Stimulated activated CD4-positive, alpha-beta T cell treated with anti-CD3 and anti-CD28 coated beads, Interleukin-4, amount 100 ng/mL, for 48 hours (primary cell): ENCODE measurements at regions not wholly inside any gene's neighbourhood (a gene's known extent, or its start where the extent isn't known, plus 50 kb on each side); places are given as distances from the start of the nearest gene placed in this dataset.
"Not testable (repeated sequence)": the region's sequence is repeated elsewhere in the genome, so short reads cannot be mapped to it uniquely, and the experiment has no call there.

Source experiments
- DNase-seq, 2 donors: peaks; one replicate each; pipeline ENCODE4 v3.0.0-alpha.2; 2020; ENCODE audit warnings: low read depth in 2 of 2

- no peak for DNase-seq
These were observed 184.4 kb upstream of the HS3ST3A1 start for GRCh38 chr17:13785981-13786598.

- no peak for DNase-seq
These were observed 185.9 kb upstream of the HS3ST3A1 start for GRCh38 chr17:13787636-13788035.

- no peak for DNase-seq
These were observed 186.7 kb upstream of the HS3ST3A1 start for GRCh38 chr17:13788385-13788784.

- DNase-seq, result no peak
These were observed 190.6 kb upstream of the HS3ST3A1 start for GRCh38 chr17:13792314-13792713.

- no peak for DNase-seq
These were observed 192.2 kb upstream of the HS3ST3A1 start for GRCh38 chr17:13793951-13794350.

GRCh38 chr17:13797863-13798262 is 196.1 kb upstream of the HS3ST3A1 start:
- no peak for DNase-seq

GRCh38 chr17:13806092-13806491 is 204.4 kb upstream of the HS3ST3A1 start:
- no peak for DNase-seq

GRCh38 chr17:13807103-13807502 is 205.4 kb upstream of the HS3ST3A1 start:
- no peak for DNase-seq

GRCh38 chr17:13812350-13812749 is 210.6 kb upstream of the HS3ST3A1 start:
- no peak for DNase-seq

- DNase-seq, result no peak
These were observed 211.9 kb upstream of the HS3ST3A1 start for GRCh38 chr17:13813347-13814240.

GRCh38 chr17:13822700-13823099 is 221.0 kb upstream of the HS3ST3A1 start:
- no peak for DNase-seq

GRCh38 chr17:13825526-13826040 is 223.9 kb upstream of the HS3ST3A1 start:
- DNase-seq, result no peak

GRCh38 chr17:13827118-13827517 is 225.4 kb upstream of the HS3ST3A1 start:
- DNase-seq, result no peak

GRCh38 chr17:13833921-13834320 is 232.2 kb upstream of the HS3ST3A1 start:
- DNase-seq, result no peak

GRCh38 chr17:13835151-13835550 is 233.4 kb upstream of the HS3ST3A1 start:
- no peak for DNase-seq

- DNase-seq, result no peak
These were observed 231.9 kb upstream of the COX10 start for GRCh38 chr17:13837417-13837816.

GRCh38 chr17:13840254-13840653 is 229.1 kb upstream of the COX10 start:
- DNase-seq, result no peak

- DNase-seq, result no peak
These were observed 225.3 kb upstream of the COX10 start for GRCh38 chr17:13843862-13844635.

- no peak for DNase-seq
These were observed 217.4 kb upstream of the COX10 start for GRCh38 chr17:13851889-13852288.

- DNase-seq, result not testable (repeated sequence)
These were observed 213.6 kb upstream of the COX10 start for GRCh38 chr17:13855730-13856129.

GRCh38 chr17:13862346-13862745 is 207.0 kb upstream of the COX10 start:
- no peak for DNase-seq

GRCh38 chr17:13863436-13863835 is 205.9 kb upstream of the COX10 start:
- no peak for DNase-seq
